Activated B cell treated with CpG ODN at 0.5 μM for 24 hours (primary cell): ENCODE measurements at regions not wholly inside any gene's neighbourhood (a gene's known extent, or its start where the extent isn't known, plus 50 kb on each side); places are given as distances from the start of the nearest gene placed in this dataset.

Experiments used
- ATAC-seq: fragments of 200-7000 bp; cut with Tn5 transposase; one replicate; pipeline ENCODE4 v1.10.0; 2021; ENCODE audit warnings: low read depth, mild to moderate bottlenecking, moderate library complexity
- CTCF ChIA-PET: fragments of 350-600 bp; sonication (Branson Sonifier 250); formaldehyde crosslinking; loops from one replicate; lab custom pipeline; 2021; ENCODE audit warnings: antibody characterized with exemption; lab: Charles Lee
- POLR2A ChIA-PET: fragments of 350-600 bp; sonication (Branson Sonifier 250); formaldehyde crosslinking; loops from one replicate; lab custom pipeline; 2021; ENCODE audit warnings: antibody characterized with exemption; lab: Charles Lee
- DNase-seq: peaks from one replicate; pipeline ENCODE4 v3.0.0; 2022
- H3K27ac Mint-ChIP-seq: one replicate; pipeline ENCODE4 v1.8.0; 2020; ENCODE audit warnings: mixed read lengths
- H3K27me3 Mint-ChIP-seq: one replicate; pipeline ENCODE4 v1.8.0; 2021; ENCODE audit warnings: mixed read lengths
- H3K36me3 Mint-ChIP-seq: one replicate; pipeline ENCODE4 v1.8.0; 2021; ENCODE audit warnings: low read depth, mixed read lengths
- H3K4me1 Mint-ChIP-seq: one replicate; pipeline ENCODE4 v1.8.0; 2021; ENCODE audit warnings: mixed read lengths
- H3K4me3 Mint-ChIP-seq: one replicate; pipeline ENCODE4 v1.8.0; 2020; ENCODE audit warnings: mild to moderate bottlenecking, mixed read lengths
- H3K9me3 Mint-ChIP-seq: one replicate; pipeline ENCODE4 v1.8.0; 2020; ENCODE audit warnings: mixed read lengths
- intact Hi-C: fragments of 100-400 bp; cut with micrococcal nuclease; formaldehyde crosslinking; loops from one replicate; pipeline ENCODE4 v1.15.1; 2024
- TF ChIP-seq, protein P1 (sequence below): fragments of 200-600 bp; IDR thresholded peaks from one replicate; pipeline ENCODE4 v1.8.0; 2022; ENCODE audit warnings: antibody characterized with exemption, mild to moderate bottlenecking

DNA sequence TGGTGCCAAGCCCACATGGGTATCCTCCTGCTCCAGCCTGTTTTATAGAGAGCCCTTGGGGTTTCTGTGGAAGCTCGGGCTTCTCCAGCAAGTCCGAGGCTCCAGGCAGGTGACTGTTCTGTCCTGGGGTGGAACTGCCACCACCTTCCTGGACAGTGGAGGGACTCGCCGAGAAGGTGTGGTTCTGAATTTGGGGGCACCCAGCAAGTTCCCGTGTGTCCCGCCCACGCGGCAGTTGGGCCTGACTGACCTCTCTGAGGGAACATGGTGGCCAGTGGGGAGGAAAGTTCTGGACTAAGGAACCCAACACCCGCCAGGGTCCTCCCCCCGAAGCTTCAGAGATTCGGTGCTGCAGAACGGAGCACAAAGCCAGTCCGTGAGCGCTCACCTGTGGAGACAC lies 158.1 kb upstream of the C1orf174 start:
- Mint-ChIP-seq H3K27ac (no peak overlapping the region), H3K9me3 (no peaks in the 10 kb centered on the region), H3K27me3 (no peaks in the 10 kb centered on the region), H3K4me1 (no peaks in the 10 kb centered on the region), H3K4me3 (no peak overlapping the region), H3K36me3 (no peaks in the 10 kb centered on the region)
- TF ChIP-seq, protein P1, sequence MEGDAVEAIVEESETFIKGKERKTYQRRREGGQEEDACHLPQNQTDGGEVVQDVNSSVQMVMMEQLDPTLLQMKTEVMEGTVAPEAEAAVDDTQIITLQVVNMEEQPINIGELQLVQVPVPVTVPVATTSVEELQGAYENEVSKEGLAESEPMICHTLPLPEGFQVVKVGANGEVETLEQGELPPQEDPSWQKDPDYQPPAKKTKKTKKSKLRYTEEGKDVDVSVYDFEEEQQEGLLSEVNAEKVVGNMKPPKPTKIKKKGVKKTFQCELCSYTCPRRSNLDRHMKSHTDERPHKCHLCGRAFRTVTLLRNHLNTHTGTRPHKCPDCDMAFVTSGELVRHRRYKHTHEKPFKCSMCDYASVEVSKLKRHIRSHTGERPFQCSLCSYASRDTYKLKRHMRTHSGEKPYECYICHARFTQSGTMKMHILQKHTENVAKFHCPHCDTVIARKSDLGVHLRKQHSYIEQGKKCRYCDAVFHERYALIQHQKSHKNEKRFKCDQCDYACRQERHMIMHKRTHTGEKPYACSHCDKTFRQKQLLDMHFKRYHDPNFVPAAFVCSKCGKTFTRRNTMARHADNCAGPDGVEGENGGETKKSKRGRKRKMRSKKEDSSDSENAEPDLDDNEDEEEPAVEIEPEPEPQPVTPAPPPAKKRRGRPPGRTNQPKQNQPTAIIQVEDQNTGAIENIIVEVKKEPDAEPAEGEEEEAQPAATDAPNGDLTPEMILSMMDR, result no peak
- ChIA-PET CTCF (no interaction called here), POLR2A (no interaction called here)
- intact Hi-C loops, result no loop called here
- no peak for ATAC-seq
- no peak for DNase-seq

- DNase-seq, result no peak
- H3K9me3 Mint-ChIP-seq, result no peaks in the 10 kb centered on the region
- CTCF ChIA-PET, result no interaction called here
- H3K36me3 Mint-ChIP-seq, result no peaks in the 10 kb centered on the region
- no peaks in the 10 kb centered on the region for H3K4me1 Mint-ChIP-seq
- intact Hi-C loops, result no loop called here
- ATAC-seq, result no peak
- H3K4me3 Mint-ChIP-seq, result no peak overlapping the region
- TF ChIP-seq, protein P1, result no peak
- POLR2A ChIA-PET, result no interaction called here
- H3K27ac Mint-ChIP-seq, result no peak overlapping the region
- H3K27me3 Mint-ChIP-seq, result no peaks in the 10 kb centered on the region
These were observed 158.6 kb upstream of the C1orf174 start for GRCh38 chr1:4058706-4059105.

DNA sequence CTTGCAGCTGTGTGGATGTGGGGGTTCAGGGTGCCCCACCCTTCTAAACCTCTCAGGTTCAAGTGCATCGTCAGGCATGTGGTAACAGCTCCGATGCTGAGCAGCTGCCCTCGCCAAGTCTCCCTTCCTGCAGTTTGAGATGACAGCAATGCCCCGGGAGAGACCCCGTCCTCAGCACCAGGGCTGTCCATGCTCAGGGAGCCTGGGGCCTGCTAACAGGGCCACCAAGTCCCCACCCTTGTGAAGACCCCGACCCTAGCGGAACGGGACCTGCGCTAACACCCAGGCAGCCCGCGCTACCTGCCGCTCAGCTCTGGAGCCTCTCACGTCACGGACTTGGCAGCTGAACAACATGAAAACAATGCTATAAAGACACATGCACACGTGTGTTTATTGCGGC lies 159.2 kb upstream of the C1orf174 start:
- intact Hi-C loops, result no loop called here
- Mint-ChIP-seq H3K4me1 (no peaks in the 10 kb centered on the region), H3K9me3 (no peaks in the 10 kb centered on the region), H3K27ac (no peak overlapping the region), H3K36me3 (no peaks in the 10 kb centered on the region), H3K27me3 (no peaks in the 10 kb centered on the region), H3K4me3 (no peak overlapping the region)
- no peak for DNase-seq
- ATAC-seq, result no peak
- CTCF ChIA-PET, result no interaction called here
- POLR2A ChIA-PET, result no interaction called here
- TF ChIP-seq, protein P1, result no peak

DNA sequence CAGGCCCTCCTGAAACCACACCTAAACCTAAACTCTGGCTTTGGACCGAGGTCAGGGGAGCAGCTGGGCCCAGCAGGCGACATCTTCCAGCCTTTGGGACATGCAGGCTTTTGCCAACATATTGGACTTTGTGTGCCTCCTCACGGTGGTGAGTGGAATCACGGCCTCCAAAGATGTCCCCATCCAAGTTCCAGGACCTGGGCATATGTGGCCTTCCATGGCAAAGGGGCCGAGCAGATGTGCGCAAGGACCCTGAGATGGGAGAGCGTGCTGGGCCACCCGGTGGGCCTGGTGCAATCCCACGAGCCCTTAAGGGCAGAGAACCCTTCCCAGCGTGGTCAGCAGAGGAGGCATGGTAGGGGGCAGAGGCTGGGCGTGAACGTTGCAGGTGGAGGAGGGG lies 160.8 kb upstream of the C1orf174 start:
- intact Hi-C loops, result loop anchor here (5.0 kb wide), 1 partner anchor 149 kb away; no protein-coding TSS in a partner anchor
- no peaks in the 10 kb centered on the region for H3K36me3 Mint-ChIP-seq
- no peaks in the 10 kb centered on the region for H3K4me1 Mint-ChIP-seq
- no peak overlapping the region for H3K27ac Mint-ChIP-seq
- ATAC-seq (no peak), DNase-seq (no peak)
- TF ChIP-seq, protein P1, result no peak
- ChIA-PET POLR2A (no interaction called here), CTCF (no interaction called here)
- no peaks in the 10 kb centered on the region for H3K27me3 Mint-ChIP-seq
- H3K4me3 Mint-ChIP-seq, result no peak overlapping the region
- H3K9me3 Mint-ChIP-seq, result no peaks in the 10 kb centered on the region

DNA sequence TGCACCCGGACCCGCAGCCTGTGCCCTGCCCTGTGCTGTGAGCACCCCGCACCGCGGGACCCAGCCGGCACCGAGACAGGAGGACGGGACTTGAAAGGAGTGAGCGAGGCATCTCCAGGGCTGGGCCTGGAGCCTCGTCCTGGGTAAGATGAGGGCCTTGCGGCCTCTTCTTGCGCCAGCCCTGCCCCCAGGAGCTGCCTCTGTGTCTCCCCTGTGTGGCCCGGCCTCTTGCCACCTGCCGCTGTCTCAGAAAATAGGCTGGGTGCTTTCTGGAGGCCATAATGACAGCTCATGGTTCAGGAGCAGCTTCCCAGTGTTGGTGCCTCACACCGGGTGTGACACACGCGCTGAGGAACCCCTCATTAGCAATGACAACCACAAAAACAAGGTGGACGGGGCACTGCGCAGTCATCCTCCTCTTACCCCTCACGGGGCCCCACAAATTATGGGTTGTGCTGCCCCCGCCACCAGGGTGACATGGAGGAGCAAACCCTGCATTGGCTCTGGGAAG lies 161.5 kb upstream of the C1orf174 start:
- DNase-seq, result no peak
- H3K27me3 Mint-ChIP-seq, result no peaks in the 10 kb centered on the region
- no peak for ATAC-seq
- intact Hi-C loops, result loop anchor here (5.0 kb wide), 1 partner anchor 149 kb away; no protein-coding TSS in a partner anchor
- H3K4me3 Mint-ChIP-seq, result no peak overlapping the region
- H3K4me1 Mint-ChIP-seq, result no peaks in the 10 kb centered on the region
- TF ChIP-seq, protein P1, result no peak
- H3K27ac Mint-ChIP-seq, result no peak overlapping the region
- no peaks in the 10 kb centered on the region for H3K9me3 Mint-ChIP-seq
- POLR2A ChIA-PET, result no interaction called here
- no peaks in the 10 kb centered on the region for H3K36me3 Mint-ChIP-seq
- CTCF ChIA-PET, result no interaction called here
